H1 (cell line): ENCODE measurements at regions not wholly inside any gene's neighbourhood (a gene's known extent, or its start where the extent isn't known, plus 50 kb on each side); places are given as distances from the start of the nearest gene placed in this dataset.

ENCODE experiments used
- CTCF ChIA-PET: fragments of 300-600 bp; sonication (Branson Sonifier 250); formaldehyde crosslinking; loops from one replicate; lab custom pipeline; 2021; ENCODE audit not compliant: partially characterized antibody; lab: Charles Lee
- POLR2A ChIA-PET: fragments of 300-600 bp; sonication (Branson Sonifier 250); formaldehyde crosslinking; loops from one replicate; lab custom pipeline; 2021; ENCODE audit warnings: inconsistent platforms; ENCODE audit not compliant: partially characterized antibody; lab: Charles Lee
- DNase-seq, 2 experiments: peaks; one replicate each; pipeline versions ENCODE4 v3.0.0 to v3.0.0-alpha.2; 2010 to 2022; ENCODE audit warnings: low spot score in 2 of 2, low read depth in 1 of 2, mixed read lengths in 1 of 2
- FAIRE-seq: peaks from 2 replicates; lab custom pipeline; 2011; peaks lifted over from hg19 to GRCh38; lab: Jason Lieb, UNC
- H2AFZ ChIP-seq: 2 replicates; pipeline ENCODE4 v1.8.1; 2012; ENCODE audit warnings: low read length, inconsistent platforms
- H2AK5ac ChIP-seq: 2 replicates; pipeline ENCODE4 v1.6.1; 2013; ENCODE audit warnings: low read depth, low read length
- H2BK120ac ChIP-seq: replicated peaks from 2 replicates; pipeline ENCODE3; 2013; ENCODE audit warnings: low read depth, low read length, inconsistent platforms
- H2BK12ac ChIP-seq: 2 replicates; pipeline ENCODE4 v1.6.1; 2013; ENCODE audit warnings: low read depth, low read length
- H2BK15ac ChIP-seq: 2 replicates; pipeline ENCODE4 v1.6.1; 2013; ENCODE audit warnings: low read length
- H2BK20ac ChIP-seq: 2 replicates; pipeline ENCODE4 v1.6.1; 2013; ENCODE audit warnings: low read length
- H2BK5ac ChIP-seq: 2 replicates; pipeline ENCODE4 v1.6.1; 2013; ENCODE audit warnings: low read depth, low read length
- H3K14ac ChIP-seq: 2 replicates; pipeline ENCODE4 v1.6.1; 2013; ENCODE audit warnings: inconsistent platforms; ENCODE audit not compliant: insufficient read length
- H3K18ac ChIP-seq: 2 replicates; pipeline ENCODE4 v1.6.1; 2013; ENCODE audit warnings: low read length; ENCODE audit errors: extremely low read depth
- H3K23ac ChIP-seq: 2 replicates; pipeline ENCODE4 v1.6.1; 2013; ENCODE audit warnings: inconsistent platforms; ENCODE audit not compliant: insufficient read length
- H3K23me2 ChIP-seq: 2 replicates; pipeline ENCODE4 v1.6.1; 2013; ENCODE audit warnings: low read depth, low read length
- H3K27ac ChIP-seq: 2 replicates; pipeline ENCODE4 v1.6.1; 2011; ENCODE audit warnings: low read depth, low read length, inconsistent platforms
- H3K27me3 ChIP-seq, 4 experiments: replicated peaks in 1 of 4; 1 replicate in 1 of 4; 2 replicates in 3 of 4; pipeline versions ENCODE4 v1.6.1 to v1.8.1; 2011 to 2013; ENCODE audit warnings: low read length in 3 of 4, mild to moderate bottlenecking in 3 of 4, inconsistent platforms in 2 of 4, mixed read lengths in 2 of 4, moderate library complexity in 1 of 4; ENCODE audit not compliant: control insufficient read depth in 3 of 4, insufficient read depth in 3 of 4; ENCODE audit errors: extremely low read depth in 1 of 4
- H3K36me3 ChIP-seq, 4 experiments: 2 replicates each; pipeline versions ENCODE4 v1.6.1 to v1.8.1; 2011 to 2013; ENCODE audit warnings: mild to moderate bottlenecking in 4 of 4, low read length in 3 of 4, moderate library complexity in 2 of 4, control low read depth in 1 of 4, inconsistent platforms in 1 of 4; ENCODE audit not compliant: insufficient read depth in 4 of 4, control insufficient read depth in 2 of 4
- H3K4ac ChIP-seq: replicated peaks from 2 replicates; pipeline ENCODE3; 2013; ENCODE audit warnings: low read length, low read depth, mixed read lengths, inconsistent platforms; ENCODE audit not compliant: insufficient read length
- H3K4me1 ChIP-seq, 4 experiments: replicated peaks in 1 of 4; 1 replicate in 1 of 4; 2 replicates in 3 of 4; pipeline versions ENCODE4 v1.6.1 to v1.8.1; 2011 to 2013; ENCODE audit warnings: low read length in 3 of 4, inconsistent platforms in 2 of 4, mixed read lengths in 1 of 4; ENCODE audit not compliant: insufficient read depth in 4 of 4, control insufficient read depth in 3 of 4
- H3K4me2 ChIP-seq, 2 experiments: 2 replicates each; pipeline versions ENCODE4 v1.6.1 to v1.8.1; 2011 to 2013; ENCODE audit warnings: low read depth in 2 of 2, low read length in 2 of 2, control low read depth in 1 of 2, inconsistent platforms in 1 of 2, mild to moderate bottlenecking in 1 of 2; ENCODE audit not compliant: insufficient read depth in 1 of 2
- H3K4me3 ChIP-seq, 4 experiments: fragments of 200-600, 300-600 bp in 1 of 4; sonication (generic), shearing (Covaris generic), sonication (Bioruptor Twin) in 1 of 4; 2 replicates each; pipeline versions ENCODE4 v1.5.1 to v1.8.1; 2011 to 2016; ENCODE audit warnings: low read length in 4 of 4, low read depth in 3 of 4, control low read depth in 2 of 4, inconsistent platforms in 2 of 4, mild to moderate bottlenecking in 2 of 4, mixed read lengths in 1 of 4, moderate library complexity in 1 of 4; ENCODE audit not compliant: insufficient read depth in 2 of 4; ENCODE audit errors: extremely low read depth in 1 of 4
- H3K56ac ChIP-seq: replicated peaks from 2 replicates; pipeline ENCODE3; 2013; ENCODE audit warnings: low read depth, mild to moderate bottlenecking, mixed read lengths, low read length, inconsistent platforms; ENCODE audit not compliant: insufficient read length
- H3K79me1 ChIP-seq: 2 replicates; pipeline ENCODE4 v1.6.1; 2013; ENCODE audit warnings: low read depth, low read length, control low read depth
- H3K79me2 ChIP-seq, 2 experiments: 2 replicates each; pipeline versions ENCODE4 v1.6.1 to v1.8.1; 2012 to 2013; ENCODE audit warnings: low read length in 2 of 2, mild to moderate bottlenecking in 2 of 2, inconsistent platforms in 1 of 2; ENCODE audit not compliant: insufficient read depth in 2 of 2, control insufficient read depth in 1 of 2
- H3K9ac ChIP-seq, 4 experiments: replicated peaks in 1 of 4; 1 replicate in 1 of 4; 2 replicates in 3 of 4; pipeline versions ENCODE4 v1.6.1 to v1.8.1; 2011 to 2013; ENCODE audit warnings: low read depth in 3 of 4, low read length in 3 of 4, control low read depth in 2 of 4, mild to moderate bottlenecking in 2 of 4, moderate library complexity in 2 of 4, inconsistent platforms in 1 of 4; ENCODE audit errors: extremely low read depth in 1 of 4
- H3K9me3 ChIP-seq, 2 experiments: 2 replicates each; pipeline versions ENCODE4 v1.6.1 to v1.8.1; 2012 to 2013; ENCODE audit warnings: mild to moderate bottlenecking in 2 of 2, moderate library complexity in 2 of 2, control low read depth in 1 of 2, inconsistent platforms in 1 of 2, low read depth in 1 of 2, low read length in 1 of 2, mixed read lengths in 1 of 2; ENCODE audit not compliant: insufficient read depth in 2 of 2
- H4K20me1 ChIP-seq, 2 experiments: replicated peaks in 1 of 2; 2 replicates each; pipeline versions ENCODE3 to v1.8.1; 2011 to 2013; ENCODE audit warnings: inconsistent platforms in 2 of 2, low read length in 2 of 2, mild to moderate bottlenecking in 1 of 2; ENCODE audit not compliant: insufficient read depth in 2 of 2, control insufficient read depth in 1 of 2
- H4K5ac ChIP-seq: 2 replicates; pipeline ENCODE4 v1.6.1; 2013; ENCODE audit warnings: low read length, low read depth, mixed read lengths, inconsistent platforms; ENCODE audit not compliant: insufficient read length
- H4K8ac ChIP-seq: 2 replicates; pipeline ENCODE4 v1.8.0; 2013; ENCODE audit warnings: mild to moderate bottlenecking, moderate library complexity, low read length, inconsistent platforms; ENCODE audit not compliant: insufficient read depth; ENCODE audit errors: extremely low read depth
- H4K91ac ChIP-seq: replicated peaks from 2 replicates; pipeline ENCODE3; 2013; ENCODE audit warnings: low read length, mixed read lengths, inconsistent platforms; ENCODE audit not compliant: insufficient read length
- ATF3 ChIP-seq: IDR thresholded peaks from 2 replicates; pipeline ENCODE4 v1.6.1; 2011; ENCODE audit warnings: low read depth, mild to moderate bottlenecking, low read length; ENCODE audit not compliant: insufficient read depth
- GABPA ChIP-seq: IDR thresholded peaks from 2 replicates; pipeline ENCODE4 v1.6.1; 2011; ENCODE audit warnings: mild to moderate bottlenecking, low read length, moderate library complexity, borderline replicate concordance; ENCODE audit not compliant: insufficient read depth
- GTF2F1 ChIP-seq: IDR thresholded peaks from 2 replicates; pipeline ENCODE4 v1.6.1; 2012; ENCODE audit warnings: low read depth, low read length, improper control_type of control experiment, borderline replicate concordance
- KDM5A ChIP-seq: fragments of 200-600 bp; IDR thresholded peaks from 2 replicates; pipeline ENCODE4 v1.7.1; 2012; ENCODE audit warnings: mild to moderate bottlenecking, low read length, inconsistent platforms, mixed read lengths
- NANOG ChIP-seq: IDR thresholded peaks from 2 replicates; pipeline ENCODE4 v1.6.1; 2011; ENCODE audit warnings: low read length, low read depth, mild to moderate bottlenecking, inconsistent platforms; ENCODE audit not compliant: insufficient read depth, poor library complexity, severe bottlenecking
- POLR2AphosphoS5 ChIP-seq: IDR thresholded peaks from 2 replicates; pipeline ENCODE4 v1.6.1; 2011; ENCODE audit warnings: low read depth, low read length
- ZNF274 ChIP-seq: IDR thresholded peaks from 2 replicates; pipeline ENCODE4 v1.7.0; 2012; ENCODE audit warnings: low read length, borderline replicate concordance; ENCODE audit errors: extremely low read depth
- WGBS, 2 experiments: shearing (Covaris generic) in 1 of 2; methylation state at CpG; one replicate each; pipeline versions ENCODE4 v1.1.6 to v1.1.7; 2013 to 2015; ENCODE audit warnings: low lambda C conversion rate in 2 of 2, mixed read lengths in 2 of 2, inconsistent platforms in 1 of 2, low coverage in 1 of 2, missing lambda C conversion rate in 1 of 2; ENCODE audit not compliant: insufficient replicate concordance in 2 of 2, insufficient coverage in 1 of 2, insufficient read length in 1 of 2; ENCODE audit errors: extremely low coverage in 1 of 2, missing lambda C conversion rate in 1 of 2; 5-methylcytosine and 5-hydroxymethylcytosine counted together

- no peak overlapping the region for H4K91ac ChIP-seq
- ChIA-PET CTCF (no interaction called here), POLR2A (no interaction called here)
- no peak overlapping the region for H2BK20ac ChIP-seq
- H3K23me2 ChIP-seq: no peaks in the 10 kb centered on the region
- peaks cover 0 to 1% (median 0%) of the 10 kb centered on the region in 4 experiments; a peak in 1 of 7 replicates for H3K27me3 ChIP-seq
- no peak overlapping the region for H3K9ac ChIP-seq
- peak overlapping the region; percentile 11; the same call in 1 of the 2 replicates for H2AFZ ChIP-seq
- H4K8ac ChIP-seq: no peak overlapping the region
- no peak overlapping the region for H4K5ac ChIP-seq
- H2BK15ac ChIP-seq: no peak overlapping the region
- no peak overlapping the region for H2BK12ac ChIP-seq
- WGBS, 2 experiments: 85% methylated on average over 2 of the region's 2 CpGs; no CpG with 5 or more reads in 1 of the 2 experiments
- H2BK120ac ChIP-seq: no peak overlapping the region
- no peak overlapping the region for H3K23ac ChIP-seq
- no peaks in the 10 kb centered on the region for H3K79me1 ChIP-seq
- H3K56ac ChIP-seq: no peak overlapping the region
- no peaks in the 10 kb centered on the region for H3K36me3 ChIP-seq
- FAIRE-seq (no peak), DNase-seq (no peak)
- H3K79me2 ChIP-seq: no peaks in the 10 kb centered on the region
- no peak overlapping the region for H2AK5ac ChIP-seq
- H2BK5ac ChIP-seq: no peak overlapping the region
- no peak overlapping the region for H3K4me3 ChIP-seq
- H4K20me1 ChIP-seq: no peaks in the 10 kb centered on the region
- H3K9me3 ChIP-seq: no peaks in the 10 kb centered on the region
- no peak overlapping the region for H3K4me2 ChIP-seq
- no peaks in the 10 kb centered on the region for H3K4me1 ChIP-seq
- no peak overlapping the region for H3K14ac ChIP-seq
- H3K18ac ChIP-seq: no peak overlapping the region
- no peak overlapping the region for H3K27ac ChIP-seq
- no peak overlapping the region for H3K4ac ChIP-seq
- TF ChIP-seq ZNF274: no peak
- no peak for TF ChIP-seq GABPA
- no peak for TF ChIP-seq NANOG
- TF ChIP-seq KDM5A: no peak
- TF ChIP-seq GTF2F1: no peak
- TF ChIP-seq POLR2AphosphoS5: no peak
- TF ChIP-seq ATF3: no peak
These were observed 276.2 kb upstream of the ZEB2 start for GRCh38 chr2:144796164-144796563.
